Esophagus muscularis mucosa (tissue), 3 donors: ENCODE measurements at regions not wholly inside any gene's neighbourhood (a gene's known extent, or its start where the extent isn't known, plus 50 kb on each side); places are given as distances from the start of the nearest gene placed in this dataset.

Experiments used
- CTCF ChIP-seq, 3 experiments: fragments of 200-600 bp in 2 of 3; fragments of 450-650 bp in 1 of 3; sonication (generic) in 2 of 3; IDR thresholded peaks; one replicate each; pipeline ENCODE4 v1.5.1; 2017 to 2019; ENCODE audit warnings: antibody characterized with exemption in 3 of 3, mild to moderate bottlenecking in 2 of 3, moderate library complexity in 1 of 3
- POLR2A ChIP-seq: fragments of 450-650 bp; IDR thresholded peaks from one replicate; pipeline ENCODE4 v1.6.1; 2017; ENCODE audit warnings: antibody characterized with exemption, moderate library complexity, mild to moderate bottlenecking, low read depth

DNA sequence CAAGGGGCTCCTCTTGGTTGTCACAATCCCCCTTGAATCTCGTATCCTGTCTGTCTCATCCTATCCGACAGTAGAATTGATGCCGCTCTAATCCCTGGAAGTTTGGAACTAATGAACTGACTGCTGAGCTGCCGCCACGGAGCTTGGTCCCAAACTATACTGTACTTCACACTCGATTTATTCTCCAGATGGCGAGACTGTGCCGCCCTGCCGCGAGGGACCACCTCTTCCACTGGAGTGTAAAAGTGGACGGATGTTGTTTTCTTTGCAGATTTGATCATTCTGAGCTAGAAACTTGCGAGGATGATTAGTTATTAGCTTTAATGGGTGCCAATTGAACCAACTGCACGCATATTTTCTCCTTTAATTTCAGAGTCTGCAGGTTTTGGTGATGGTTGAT lies 117.2 kb downstream of the ZIC5 start:
- TF ChIP-seq POLR2A (no peak), CTCF (IDR thresholded peaks at IDR 0.05) (no peak)
